HG02938 (cell line): ENCODE measurements at regions not wholly inside any gene's neighbourhood (a gene's known extent, or its start where the extent isn't known, plus 50 kb on each side); places are given as distances from the start of the nearest gene placed in this dataset.

Experiments used
- ATAC-seq: cut with Tn5 transposase; IDR thresholded peaks from one replicate; pipeline ENCODE4 v1.9.1; 2021; ENCODE audit warnings: mild to moderate bottlenecking, moderate library complexity; ENCODE audit not compliant: unreplicated experiment

DNA sequence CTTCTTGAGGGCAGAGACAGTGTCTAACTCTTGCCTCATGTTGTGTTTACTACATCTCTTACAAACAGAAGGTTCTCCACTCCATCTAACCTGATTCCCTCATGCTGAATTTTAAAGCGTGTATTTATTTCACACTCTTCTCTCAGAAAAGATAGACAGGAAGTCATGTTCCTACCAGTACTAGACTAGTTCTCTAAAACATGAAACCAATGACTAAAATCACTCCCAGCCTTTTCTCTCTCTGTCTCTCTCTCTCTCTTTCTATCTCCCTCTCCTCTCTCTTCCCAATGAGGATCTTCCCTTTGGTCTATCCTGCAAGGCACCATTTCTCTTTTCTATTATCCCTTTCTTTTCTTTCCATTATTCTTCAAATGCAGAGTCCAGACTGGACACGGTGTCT, 391.9 kb upstream of the CADM1 start:
- ATAC-seq = no peak

DNA sequence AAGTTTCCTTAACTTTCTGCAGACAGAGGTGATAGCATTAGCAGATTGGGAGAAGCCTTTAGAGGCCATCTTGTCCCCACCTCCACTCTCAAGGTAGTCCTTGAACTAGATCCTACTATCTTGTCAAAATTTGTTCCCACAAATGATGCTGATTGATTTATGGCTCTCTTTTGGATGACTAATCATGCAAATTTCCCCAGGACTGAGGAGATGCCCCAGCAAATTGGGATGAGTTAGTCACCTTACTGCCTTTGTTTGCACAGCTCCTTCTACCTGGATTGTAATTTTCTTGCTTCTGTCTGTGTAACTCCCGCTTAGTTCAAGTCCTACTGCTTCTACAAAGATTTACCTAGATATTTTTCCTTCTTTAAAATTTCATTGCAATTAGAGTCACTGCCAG, 391.4 kb upstream of the CADM1 start:
- ATAC-seq = no peak

DNA sequence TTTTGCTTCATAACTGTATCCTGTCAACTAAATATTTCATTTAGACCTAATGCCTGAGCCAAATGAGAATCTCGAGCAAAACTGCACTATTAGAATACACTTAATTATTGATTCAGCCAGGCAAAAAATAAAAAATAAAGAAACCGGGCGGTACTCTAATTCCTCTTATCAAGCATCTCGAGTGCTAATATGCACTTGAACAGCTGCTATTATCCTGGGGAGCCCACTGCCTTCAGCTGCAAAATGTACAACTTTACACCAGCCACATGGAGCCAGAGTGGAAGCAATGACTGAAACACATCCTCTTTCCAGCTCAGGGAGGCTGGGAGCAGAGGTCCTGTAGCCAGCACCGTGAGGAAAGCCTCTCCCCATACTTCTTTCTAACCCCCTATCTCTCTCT, 390.0 kb upstream of the CADM1 start:
- no peak for ATAC-seq

DNA sequence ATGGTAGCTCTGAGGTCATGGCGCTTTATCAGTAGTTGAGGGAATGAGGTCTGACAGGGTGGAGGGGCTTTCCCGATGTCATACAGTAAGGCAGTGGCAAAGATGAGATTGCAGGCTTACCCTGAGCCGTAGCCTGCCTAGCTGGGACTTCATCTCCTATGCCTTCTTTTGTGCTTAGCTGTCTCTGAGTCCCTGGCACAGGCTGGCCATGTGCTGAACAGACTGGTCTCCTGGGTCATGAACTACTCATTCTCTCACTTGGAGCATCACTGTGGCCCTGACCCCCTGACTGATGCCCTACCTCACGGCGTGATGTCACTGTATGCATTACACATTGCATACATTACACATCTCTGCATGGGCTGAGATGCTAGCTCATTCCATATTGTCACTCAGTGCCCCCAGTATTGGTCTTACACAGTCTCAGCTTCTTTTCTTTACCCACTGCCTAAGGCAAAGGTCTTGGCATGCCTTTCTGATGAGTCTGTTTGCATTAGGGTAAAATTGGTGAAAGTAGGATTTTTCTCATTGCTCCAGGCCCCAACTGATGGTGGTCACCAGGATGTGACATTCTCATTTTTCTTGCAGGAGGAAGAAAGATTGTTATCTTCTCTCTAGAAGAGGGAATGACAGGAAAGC, 389.4 kb upstream of the CADM1 start:
- ATAC-seq = no peak

DNA sequence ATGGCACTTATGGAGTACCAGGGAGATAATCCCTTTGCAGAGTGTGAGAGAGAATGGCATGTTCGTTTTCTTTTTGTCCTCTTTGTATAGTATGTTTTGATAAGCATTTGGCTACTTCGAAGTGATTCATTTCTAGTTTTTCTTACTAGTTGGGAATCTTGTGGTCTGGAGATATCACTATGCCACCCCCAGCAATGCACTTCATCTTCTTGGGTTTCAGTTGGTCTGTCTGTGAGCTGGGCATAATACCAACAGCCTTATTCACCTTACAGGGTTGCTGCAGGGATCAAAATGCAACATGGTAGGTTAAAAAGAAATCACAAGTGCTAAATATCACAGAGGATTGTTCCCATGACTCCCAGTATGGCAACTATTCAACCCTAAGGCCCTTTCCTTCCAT, 387.8 kb upstream of the CADM1 start:
- no peak for ATAC-seq

DNA sequence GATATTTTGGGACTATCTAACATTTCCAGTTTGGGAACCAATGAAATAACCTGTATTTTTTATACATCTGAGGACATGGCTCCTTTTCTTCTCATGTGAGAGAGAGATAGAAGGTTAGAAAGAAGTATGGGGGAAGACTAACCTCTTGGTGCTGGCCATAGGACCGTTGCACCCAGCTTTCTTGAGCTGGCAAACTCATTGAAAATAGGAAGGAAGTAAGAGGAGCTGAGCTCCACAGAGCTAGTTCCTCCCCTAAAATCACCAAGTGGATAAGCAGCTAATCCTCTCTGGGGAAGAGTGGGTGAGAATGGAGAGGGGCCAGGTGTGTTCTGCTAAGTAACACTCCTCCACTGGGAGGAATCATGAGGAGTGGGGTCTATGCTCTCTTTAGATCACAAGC, 387.4 kb upstream of the CADM1 start:
- ATAC-seq = no peak

DNA sequence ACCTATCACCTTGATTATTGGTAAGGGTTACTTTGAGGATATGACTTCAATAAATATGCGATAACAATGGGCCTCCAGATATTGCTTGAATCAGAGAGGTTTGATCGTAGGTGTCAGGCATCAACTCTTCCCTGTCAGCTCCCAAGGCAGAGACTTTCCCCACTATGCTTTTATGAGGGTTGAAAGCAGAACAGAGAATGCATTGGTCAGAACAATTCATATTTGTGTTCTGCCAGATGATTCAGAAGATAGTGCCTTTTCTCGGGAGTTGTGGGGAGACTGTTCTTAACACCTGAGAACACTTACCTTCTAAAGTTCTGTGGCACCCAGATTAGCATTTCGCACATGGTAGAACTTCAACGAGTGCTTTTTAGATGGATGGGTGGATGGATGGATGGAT, 386.3 kb upstream of the CADM1 start:
- no peak for ATAC-seq

DNA sequence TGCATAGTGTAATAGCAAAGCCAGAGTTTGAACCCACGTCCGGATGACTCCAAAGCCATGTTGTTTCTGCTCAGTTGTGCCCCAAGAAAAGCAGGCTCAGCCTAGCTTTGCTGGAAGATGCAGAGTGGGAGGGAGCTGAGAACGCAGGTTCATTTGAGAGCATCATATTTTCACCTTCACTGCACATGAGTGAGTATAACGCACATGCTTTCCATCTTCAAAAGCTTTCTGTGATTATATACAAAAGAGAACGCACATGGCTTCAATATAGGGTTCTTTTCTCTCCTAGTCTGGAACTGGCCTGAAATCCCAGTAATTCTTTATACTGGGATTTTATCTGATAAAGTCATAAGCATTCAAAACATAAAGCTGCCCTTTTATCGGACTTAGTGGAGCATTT, 385.5 kb upstream of the CADM1 start:
- ATAC-seq = no peak

DNA sequence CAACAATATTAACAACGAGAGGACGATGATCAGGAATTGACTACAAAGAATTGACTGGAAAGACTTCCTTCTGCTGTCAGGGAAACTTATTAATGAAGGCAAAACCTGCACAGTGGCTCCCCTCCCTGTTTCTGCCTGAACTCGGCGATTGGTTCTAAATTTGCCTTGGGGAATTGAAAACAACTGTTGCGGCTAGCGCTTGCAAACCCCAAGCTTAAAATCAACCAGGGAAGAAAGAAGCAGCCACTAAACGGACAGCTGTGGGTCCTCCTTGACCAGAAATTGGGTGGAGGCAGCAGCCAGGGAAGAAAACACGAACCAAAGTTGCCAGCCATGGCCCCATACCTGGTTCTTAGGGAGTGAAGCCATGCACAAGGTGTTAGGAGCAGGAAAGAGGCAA, 383.5 kb upstream of the CADM1 start:
- no peak for ATAC-seq

DNA sequence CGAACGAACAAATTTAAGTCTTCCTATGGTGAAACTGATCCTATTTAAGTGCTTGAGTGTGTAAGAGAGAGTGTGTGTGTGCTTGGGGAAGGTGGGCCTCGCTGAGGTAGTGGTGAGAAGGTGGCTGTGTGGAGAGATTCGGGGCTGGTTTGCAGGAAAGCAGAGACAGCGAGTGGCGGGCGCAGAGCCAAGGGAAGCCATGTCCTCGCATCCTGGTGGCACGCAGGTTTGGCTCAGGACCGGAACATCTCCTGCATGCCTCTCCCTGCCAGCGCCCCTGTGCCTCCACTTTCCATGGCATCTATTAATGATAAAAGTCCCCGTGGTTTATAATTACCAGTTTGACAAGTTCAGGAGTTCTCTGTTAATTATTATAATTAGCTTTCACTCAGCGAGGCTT, 383.1 kb upstream of the CADM1 start:
- no peak for ATAC-seq

DNA sequence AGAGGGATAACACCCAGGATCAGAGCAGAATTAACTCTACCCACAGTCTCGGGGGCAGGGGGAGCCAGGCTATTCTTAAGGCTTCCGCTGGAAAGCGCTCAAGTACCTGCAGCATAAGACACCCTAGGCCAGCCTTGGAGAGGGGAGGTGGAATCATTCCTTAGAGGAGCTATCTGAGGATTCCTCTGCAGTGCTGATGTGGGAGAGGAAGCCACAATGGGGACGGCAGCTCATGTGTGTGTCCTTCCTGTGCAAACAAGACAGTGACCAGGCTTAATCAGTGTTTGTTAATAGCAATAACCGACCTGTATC, 382.2 kb upstream of the CADM1 start:
- ATAC-seq = no peak

DNA sequence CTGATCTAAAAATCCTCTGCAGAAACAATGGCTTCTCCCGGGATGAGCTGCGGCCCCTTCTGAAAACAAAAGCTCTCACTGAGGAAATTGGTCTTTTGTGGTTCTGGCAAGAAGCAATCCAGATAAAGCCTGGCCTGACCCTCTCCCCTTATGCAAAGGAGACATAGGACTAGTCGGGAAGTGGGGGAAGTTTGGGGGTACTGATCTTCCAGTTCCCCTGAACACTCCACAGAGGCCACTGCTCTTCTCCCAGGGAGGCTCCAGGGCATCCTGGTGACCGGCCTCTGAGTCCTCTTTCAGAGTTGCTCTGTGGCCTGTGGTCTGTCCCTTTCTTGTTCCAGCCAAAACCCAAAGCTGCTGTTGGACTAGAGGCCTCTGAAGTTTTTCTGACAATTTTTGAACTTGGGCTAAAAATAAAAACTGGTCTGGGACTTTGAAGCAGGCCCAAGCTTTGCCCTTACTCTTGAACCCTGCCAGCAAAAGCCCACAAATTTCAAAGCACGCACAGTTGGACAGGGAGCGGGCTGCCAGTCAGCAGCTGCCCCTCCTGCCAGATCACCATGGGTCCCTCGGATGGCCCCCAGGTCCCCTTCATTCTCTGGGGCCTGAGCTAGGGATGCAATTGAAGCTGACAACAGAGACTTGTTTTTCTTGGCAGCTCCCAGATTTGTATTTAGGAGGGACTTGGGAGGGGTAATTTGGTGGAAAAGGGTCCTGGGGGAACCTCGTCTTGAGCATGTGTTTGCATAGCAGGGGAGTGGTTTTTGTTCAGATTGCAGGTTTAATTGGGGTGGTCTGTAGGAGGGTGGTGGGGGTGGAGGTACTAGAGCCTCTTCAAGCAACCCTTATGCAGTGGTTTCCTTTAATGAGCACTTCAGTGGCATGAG, 381.6 kb upstream of the CADM1 start:
- ATAC-seq = no peak

DNA sequence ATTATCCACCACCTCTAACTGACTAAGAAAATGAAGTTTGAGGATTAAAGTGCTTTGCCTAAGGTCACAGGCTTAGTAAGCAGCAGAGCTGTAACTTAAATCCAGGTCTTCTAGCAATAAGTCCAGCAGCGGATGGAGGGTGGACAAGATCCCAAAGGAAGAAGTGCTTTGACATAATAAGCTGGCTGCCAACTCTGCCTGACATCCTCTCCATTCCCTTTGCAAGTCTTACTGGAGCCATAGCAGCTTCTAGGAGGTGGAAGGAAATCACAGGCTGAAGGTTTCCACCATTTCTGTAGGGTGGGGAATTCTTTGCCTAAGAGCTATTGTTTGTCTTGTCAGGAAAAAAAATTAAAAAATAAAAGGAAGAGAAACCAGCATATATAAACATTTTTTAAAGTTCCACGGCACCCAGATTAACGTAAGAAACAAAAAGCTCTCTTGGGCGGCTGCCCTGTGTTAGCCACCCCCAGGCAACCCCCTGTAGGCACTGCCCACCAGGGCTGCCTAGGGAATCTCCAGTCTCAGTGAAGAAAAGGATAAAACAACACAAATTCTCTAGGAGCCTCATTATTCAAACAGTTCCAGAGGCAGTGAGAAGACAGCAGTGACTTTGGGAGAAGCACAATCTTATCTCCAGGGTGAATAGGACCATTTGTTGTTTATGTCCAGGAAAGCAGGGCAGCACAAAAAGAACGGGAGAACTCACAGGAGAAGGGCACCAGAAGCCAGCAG, 380.8 kb upstream of the CADM1 start:
- no peak for ATAC-seq

DNA sequence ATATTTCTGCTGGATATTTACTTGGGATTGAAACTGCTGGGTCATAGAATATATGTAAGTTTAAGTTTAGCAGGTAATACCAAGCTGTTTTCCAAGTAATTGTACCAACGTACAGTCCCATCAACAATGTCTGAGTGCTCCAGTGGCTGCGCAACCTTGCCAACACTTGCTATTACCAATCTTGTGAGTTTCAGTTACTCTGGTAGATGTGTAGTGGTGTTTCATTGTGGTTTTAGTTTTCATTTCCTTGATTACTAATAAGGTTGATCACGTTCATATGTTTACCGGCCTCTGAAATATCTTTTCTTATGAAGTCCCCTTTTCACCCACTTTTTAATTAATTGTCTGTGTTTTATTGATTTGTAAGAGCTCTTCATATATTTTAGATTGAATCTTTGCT, 370.6 kb upstream of the CADM1 start:
- peak; percentile 79 for ATAC-seq

DNA sequence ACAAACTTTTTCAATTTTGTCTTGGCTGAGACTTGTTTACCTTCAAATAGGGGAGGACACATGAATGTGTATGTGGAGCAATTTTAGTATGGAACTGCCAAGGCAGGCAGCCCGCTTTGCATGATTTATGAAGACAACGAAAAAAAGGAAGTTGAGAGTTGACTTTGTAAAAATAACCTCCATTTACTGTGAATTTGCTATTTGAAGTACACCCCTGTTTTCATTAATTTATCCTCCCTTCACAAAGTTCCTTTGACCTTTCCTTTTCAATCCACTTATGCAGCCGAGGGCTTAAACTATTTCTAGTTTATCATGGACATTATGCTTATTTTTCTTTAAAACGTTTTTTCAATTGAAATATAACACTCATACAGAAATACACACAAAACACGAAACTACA, 369.6 kb upstream of the CADM1 start:
- no peak for ATAC-seq

DNA sequence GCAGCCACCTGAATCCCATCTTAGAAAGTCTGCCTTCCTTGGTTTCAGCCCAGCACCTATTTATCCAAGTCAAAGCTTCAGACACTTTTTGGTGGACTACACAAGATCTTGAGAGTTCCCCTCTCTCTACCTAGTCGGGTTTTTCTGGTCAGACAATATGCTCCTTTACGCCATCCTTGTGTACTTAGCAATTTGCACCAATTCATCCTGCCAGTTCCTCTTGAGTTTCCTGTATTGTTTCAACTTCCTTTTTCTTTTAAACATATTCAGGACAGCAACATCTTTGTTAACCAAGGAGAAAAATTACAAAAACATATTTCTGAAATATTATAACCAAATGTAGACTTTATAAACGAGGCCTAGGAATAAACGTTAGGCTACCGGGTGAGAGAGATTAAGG, 368.2 kb upstream of the CADM1 start:
- no peak for ATAC-seq

DNA sequence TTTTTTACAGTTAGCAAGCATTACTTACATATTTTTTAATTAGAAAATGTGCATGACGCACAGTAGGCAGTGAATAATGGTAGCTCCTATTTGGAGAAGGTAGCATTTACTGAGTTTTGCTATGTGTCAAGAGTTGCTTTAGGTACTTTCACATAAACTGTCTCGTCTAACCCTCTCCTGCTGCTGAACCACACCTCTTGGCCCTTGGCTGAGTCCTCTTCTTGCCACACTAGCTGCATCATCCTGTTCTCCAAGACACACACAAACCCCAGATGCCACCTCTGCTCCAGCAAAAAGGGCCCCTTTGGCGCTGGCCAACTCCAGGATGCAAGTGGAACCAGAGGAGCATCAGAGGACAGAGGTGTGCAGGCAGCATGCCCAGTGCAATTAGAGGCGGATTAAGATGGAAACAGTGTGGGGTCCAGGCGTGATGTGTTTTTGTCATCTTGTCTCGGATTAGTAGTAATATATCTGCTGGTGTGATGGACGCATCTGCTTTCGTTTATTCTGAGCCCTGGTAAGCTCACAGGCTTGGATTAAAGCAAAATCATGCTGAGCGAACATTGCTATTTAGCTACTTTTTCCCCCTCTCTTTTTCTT, 367.0 kb upstream of the CADM1 start:
- no peak for ATAC-seq

DNA sequence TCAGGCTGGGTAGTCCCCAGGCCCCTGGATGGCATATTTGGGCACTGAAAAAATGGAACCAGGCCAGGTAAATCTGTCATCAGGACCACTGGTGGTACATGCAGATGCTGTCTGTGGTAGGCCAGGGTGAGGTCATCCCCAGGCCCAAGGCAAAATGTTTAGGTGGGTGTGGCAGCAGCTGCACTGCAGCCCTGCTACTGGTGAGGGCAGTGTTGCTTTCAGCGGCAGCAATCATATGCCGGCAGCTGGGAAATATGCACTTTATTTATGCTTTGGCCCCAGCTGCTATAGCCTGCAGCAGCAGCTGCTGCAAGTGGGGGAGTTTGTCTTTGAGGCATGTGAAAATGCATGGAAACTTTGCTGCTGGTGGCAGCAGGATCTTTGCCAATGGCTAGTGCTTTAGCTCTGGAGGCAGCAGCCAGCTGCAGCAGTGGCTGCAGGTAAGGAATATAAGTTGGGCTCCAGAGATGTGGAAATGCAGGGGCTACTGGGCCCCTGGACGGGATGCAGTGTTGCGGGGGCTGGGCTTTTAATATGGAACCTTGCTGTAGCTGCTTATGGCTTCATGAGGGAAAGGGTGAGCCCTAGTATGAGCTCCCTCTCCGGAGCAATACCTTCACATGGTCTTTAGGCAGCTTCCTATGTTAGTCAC, 365.7 kb upstream of the CADM1 start:
- peak; percentile 77 for ATAC-seq

DNA sequence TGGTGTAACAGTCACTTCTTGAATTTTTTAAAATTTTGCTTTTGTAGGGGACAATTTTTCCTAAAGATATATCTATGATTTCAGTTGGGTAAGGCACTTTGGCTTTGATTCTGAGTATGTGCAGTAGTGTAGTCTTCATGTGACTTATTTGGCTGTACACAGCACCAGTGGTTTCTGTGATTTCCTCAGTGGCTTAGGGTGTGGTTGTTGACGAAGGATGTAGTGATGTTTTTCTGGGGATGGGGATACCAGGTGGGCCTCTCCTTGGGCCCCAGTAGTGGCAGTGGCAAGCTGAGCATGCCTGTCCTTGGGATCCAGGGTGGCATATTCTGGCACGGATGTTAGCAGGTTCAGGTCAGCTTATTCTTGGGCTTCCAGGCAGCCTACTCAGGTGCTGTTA, 364.9 kb upstream of the CADM1 start:
- no peak for ATAC-seq

DNA sequence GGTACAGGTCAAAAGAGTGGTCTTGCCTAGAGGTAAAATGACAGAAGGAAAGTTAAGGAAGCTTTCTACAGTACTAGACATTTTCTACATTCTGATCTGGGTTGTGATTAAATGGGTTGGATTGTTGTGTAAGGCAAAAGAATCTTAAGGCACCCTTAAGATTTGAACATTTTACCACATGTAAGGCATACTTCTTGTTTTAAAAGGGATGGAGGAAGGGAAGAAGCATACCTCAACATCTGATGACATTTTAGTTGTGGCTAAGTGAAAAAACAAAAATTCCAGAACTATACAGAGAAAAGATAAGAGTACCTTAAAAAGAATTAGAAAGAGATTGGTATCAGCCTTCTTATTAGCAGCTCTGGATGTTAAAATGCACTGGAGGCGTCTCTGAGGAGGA, 356.0 kb upstream of the CADM1 start:
- ATAC-seq = no peak

DNA sequence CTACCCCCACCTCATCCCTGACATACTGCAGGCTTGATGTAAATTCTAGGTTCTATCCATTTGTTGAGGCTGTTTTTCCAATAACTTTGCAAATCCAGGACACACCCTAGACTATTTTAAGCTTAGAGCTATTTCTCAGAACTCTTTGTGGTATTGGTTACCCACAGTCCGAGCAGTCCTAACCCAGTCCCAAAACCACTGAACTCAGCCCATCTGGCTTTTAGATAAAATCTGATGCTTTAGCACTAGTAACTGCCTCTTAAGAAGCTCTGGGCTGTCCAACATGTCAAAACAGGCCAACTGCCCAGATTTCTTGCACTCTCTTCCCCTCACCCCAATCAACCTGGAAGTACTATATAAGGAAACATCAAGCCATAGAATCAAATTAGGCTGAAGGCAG, 344.4 kb upstream of the CADM1 start:
- no peak for ATAC-seq
